GM19438 (cell line): ENCODE measurements at regions not wholly inside any gene's neighbourhood (a gene's known extent, or its start where the extent isn't known, plus 50 kb on each side); places are given as distances from the start of the nearest gene placed in this dataset.

Source experiments
- ATAC-seq: cut with Tn5 transposase; IDR thresholded peaks from one replicate; pipeline ENCODE4 v1.9.1; 2021; ENCODE audit warnings: low read depth; ENCODE audit not compliant: unreplicated experiment

GRCh38 chr3:124272605-124273151, 280.8 kb upstream of the ROPN1 start:
- no peak for ATAC-seq

- no peak for ATAC-seq
These were observed 281.7 kb upstream of the ROPN1 start for GRCh38 chr3:124273651-124274050.

- ATAC-seq = no peak
These were observed 282.1 kb upstream of the ROPN1 start for GRCh38 chr3:124274051-124274450.

- no peak for ATAC-seq
These were observed 283.5 kb upstream of the ROPN1 start for GRCh38 chr3:124275412-124275811.

GRCh38 chr3:124276133-124276532, 284.2 kb upstream of the ROPN1 start:
- no peak for ATAC-seq

- ATAC-seq = no peak
These were observed 284.7 kb upstream of the ROPN1 start for GRCh38 chr3:124276539-124277143.

- no peak for ATAC-seq
These were observed 285.4 kb upstream of the ROPN1 start for GRCh38 chr3:124277144-124277890.

- no peak for ATAC-seq
These were observed 289.8 kb upstream of the ROPN1 start for GRCh38 chr3:124281453-124282316.

GRCh38 chr3:124282751-124283651, 291.1 kb upstream of the ROPN1 start:
- ATAC-seq = no peak

GRCh38 chr3:124283652-124284023, 291.7 kb upstream of the ROPN1 start:
- no peak for ATAC-seq

- ATAC-seq = no peak
These were observed 297.1 kb upstream of the ROPN1 start for GRCh38 chr3:124288996-124289395.

GRCh38 chr3:124291008-124291407, 299.1 kb upstream of the ROPN1 start:
- no peak for ATAC-seq

GRCh38 chr3:124292329-124292728, 300.4 kb upstream of the ROPN1 start:
- no peak for ATAC-seq

- no peak for ATAC-seq
These were observed 301.7 kb upstream of the ROPN1 start for GRCh38 chr3:124293584-124293983.

- ATAC-seq = no peak
These were observed 303.4 kb upstream of the ROPN1 start for GRCh38 chr3:124295362-124295761.

GRCh38 chr3:124296406-124296805, 304.5 kb upstream of the ROPN1 start:
- ATAC-seq = no peak

- no peak for ATAC-seq
These were observed 305.4 kb upstream of the ROPN1 start for GRCh38 chr3:124297062-124297980.

GRCh38 chr3:124298301-124298700, 306.4 kb upstream of the ROPN1 start:
- no peak for ATAC-seq

- ATAC-seq = no peak
These were observed 307.0 kb upstream of the ROPN1 start for GRCh38 chr3:124298951-124299350.
